Psoas muscle (tissue), 7 donors: ENCODE measurements at regions not wholly inside any gene's neighbourhood (a gene's known extent, or its start where the extent isn't known, plus 50 kb on each side); places are given as distances from the start of the nearest gene placed in this dataset.
A peak's percentile ranks its signal among the peaks of the same experiment; 100 is the strongest.

Experiments used
- ATAC-seq, 4 donors: fragments of 200-7000 bp; cut with Tn5 transposase; one replicate each; pipeline ENCODE4 v1.9.1; 2020; ENCODE audit warnings: moderate library complexity in 3 of 4, mild to moderate bottlenecking in 2 of 4
- DNase-seq, 2 donors: peaks; one replicate each; pipeline ENCODE4 v3.0.0-alpha.2; 2020
- H3K27ac ChIP-seq: fragments of 200-600 bp; one replicate; pipeline ENCODE4 v1.8.0; 2022
- H3K27me3 ChIP-seq, 3 donors: fragments of 200-600 bp in 1 of 3; one replicate each; pipeline versions ENCODE4 v1.6.1 to v1.8.0; 2013 to 2022; ENCODE audit warnings: low read length in 2 of 3, mild to moderate bottlenecking in 2 of 3, moderate library complexity in 1 of 3; ENCODE audit not compliant: insufficient read depth in 3 of 3
- H3K36me3 ChIP-seq, 2 donors: fragments of 200-600 bp in 1 of 2; one replicate each; pipeline versions ENCODE4 v1.6.1 to v1.8.0; 2013 to 2022; ENCODE audit warnings: low read depth in 1 of 2, mild to moderate bottlenecking in 1 of 2, moderate library complexity in 1 of 2; ENCODE audit not compliant: insufficient read depth in 1 of 2
- H3K4me1 ChIP-seq: fragments of 200-600 bp; one replicate; pipeline ENCODE4 v1.8.0; 2022
- H3K4me3 ChIP-seq: fragments of 200-600 bp; one replicate; pipeline ENCODE4 v1.8.0; 2022; ENCODE audit warnings: mild to moderate bottlenecking
- H3K9me3 ChIP-seq: fragments of 200-600 bp; one replicate; pipeline ENCODE4 v1.8.0; 2022
- CTCF ChIP-seq: fragments of 200-600 bp; IDR thresholded peaks from one replicate; pipeline ENCODE4 v1.8.0; 2022; ENCODE audit warnings: antibody characterized with exemption
- whole genome bisulfite sequencing, 3 donors: extraction: QIAGEN DNeasy Blood & Tissue Kit; methylation state at CpG; one replicate each; pipeline versions ENCODE4 v1.1.6 to v1.1.7; 2013; 5-methylcytosine and 5-hydroxymethylcytosine counted together
- intact Hi-C, 2 donors: fragments of 100-400 bp; cut with DNase I; formaldehyde crosslinking; loops; one replicate each; pipeline versions ENCODE4 v1.11.0 to v1.14.2; 2022
- donor health status: healthy with polysubstance abuse.
- donor health status: DM: no; HTN: no; CAD: no; lungs with moderate emphysema.
- donor health status: Bipolar disorder and iron deficiency.
- donor health status: healthy.
- donor health status: DM: yes; HTN: yes; CAD: no.
- donor health status: DM: no; HTN: no; CAD: no.
- donor health status: DM: yes; HTN: yes; CAD: no.

- TF ChIP-seq CTCF: peak; percentile 4
- Histone ChIP-seq H3K27ac (no peak overlapping the region), H3K4me3 (no peak overlapping the region), H3K27me3 (no peaks in the 10 kb centered on the region), H3K36me3 (no peaks in the 10 kb centered on the region), H3K4me1 (no peaks in the 10 kb centered on the region), H3K9me3 (no peaks in the 10 kb centered on the region)
- no peak for DNase-seq
- intact Hi-C loops: no loop called here
- no peak for ATAC-seq
- WGBS, 3 donors: 71 to 86% (median 83%) methylated on average over 1 of the region's 1 CpG
These were observed 954.3 kb downstream of the PCDH7 start for GRCh38 chr4:31674313-31674947.

GRCh38 chr4:31678356-31678755 lies 958.2 kb downstream of the PCDH7 start:
- Histone ChIP-seq H3K27me3 (no peaks in the 10 kb centered on the region), H3K4me3 (no peak overlapping the region), H3K9me3 (no peaks in the 10 kb centered on the region), H3K4me1 (no peaks in the 10 kb centered on the region), H3K27ac (no peak overlapping the region), H3K36me3 (no peaks in the 10 kb centered on the region)
- no peak for TF ChIP-seq CTCF
- DNase-seq (no peak), ATAC-seq (no peak)
- intact Hi-C loops: no loop called here
- 85 to 88% (median 86%) methylated on average over 1 of the region's 1 CpG for WGBS, 3 donors

GRCh38 chr4:31682796-31683195 lies 962.6 kb downstream of the PCDH7 start:
- DNase-seq: no peak
- WGBS, 3 donors: 51 to 72% (median 63%) methylated on average over 3 of the region's 3 CpGs
- H3K4me1 ChIP-seq: no peaks in the 10 kb centered on the region
- no peak overlapping the region for H3K27ac ChIP-seq
- H3K4me3 ChIP-seq: no peak overlapping the region
- no peak for ATAC-seq
- intact Hi-C loops: no loop called here
- H3K27me3 ChIP-seq: no peaks in the 10 kb centered on the region
- H3K36me3 ChIP-seq: no peaks in the 10 kb centered on the region
- H3K9me3 ChIP-seq: no peaks in the 10 kb centered on the region
- no peak for TF ChIP-seq CTCF

GRCh38 chr4:31687717-31688342 lies 967.7 kb downstream of the PCDH7 start:
- no peak overlapping the region for H3K27ac ChIP-seq
- no peak overlapping the region for H3K4me3 ChIP-seq
- 43 to 61% (median 55%) methylated on average over 3 of the region's 3 CpGs for WGBS, 3 donors
- TF ChIP-seq CTCF: no peak
- H3K27me3 ChIP-seq: no peaks in the 10 kb centered on the region
- intact Hi-C loops: no loop called here
- no peak for ATAC-seq
- no peaks in the 10 kb centered on the region for H3K9me3 ChIP-seq
- DNase-seq: no peak
- no peaks in the 10 kb centered on the region for H3K4me1 ChIP-seq
- no peaks in the 10 kb centered on the region for H3K36me3 ChIP-seq
